H9 (cell line): ENCODE measurements at regions not wholly inside any gene's neighbourhood (a gene's known extent, or its start where the extent isn't known, plus 50 kb on each side); places are given as distances from the start of the nearest gene placed in this dataset.

Experiments
- DNase-seq: peaks from one replicate; pipeline ENCODE4 v3.0.0-alpha.2; 2017
- H2AFZ ChIP-seq: one replicate; pipeline ENCODE4 v1.6.1; 2013; ENCODE audit warnings: mild to moderate bottlenecking, low read length, control low read depth, moderate library complexity
- H2AK5ac ChIP-seq: 2 replicates; pipeline ENCODE4 v1.6.1; 2013; ENCODE audit warnings: low read length, control low read depth, mixed read lengths; ENCODE audit not compliant: insufficient read length
- H2BK120ac ChIP-seq: one replicate; pipeline ENCODE4 v1.6.1; 2013; ENCODE audit warnings: low read depth, mild to moderate bottlenecking, low read length, control low read depth, inconsistent platforms; ENCODE audit not compliant: poor library complexity, severe bottlenecking
- H2BK12ac ChIP-seq: 2 replicates; pipeline ENCODE4 v1.6.1; 2013; ENCODE audit warnings: low read length, control low read depth, mixed read lengths, low read depth; ENCODE audit not compliant: insufficient read length
- H2BK15ac ChIP-seq: 2 replicates; pipeline ENCODE4 v1.6.1; 2013; ENCODE audit warnings: low read depth, low read length, control low read depth
- H2BK20ac ChIP-seq: one replicate; pipeline ENCODE4 v1.6.1; 2013; ENCODE audit warnings: low read depth, mild to moderate bottlenecking, low read length, control low read depth, inconsistent platforms; ENCODE audit not compliant: poor library complexity, severe bottlenecking
- H2BK5ac ChIP-seq: 2 replicates; pipeline ENCODE4 v1.6.1; 2013; ENCODE audit warnings: low read length, control low read depth, mixed read lengths; ENCODE audit not compliant: insufficient read length
- H3K14ac ChIP-seq: 2 replicates; pipeline ENCODE4 v1.6.1; 2013; ENCODE audit warnings: low read length, control low read depth; ENCODE audit not compliant: insufficient read depth
- H3K18ac ChIP-seq: 2 replicates; pipeline ENCODE4 v1.6.1; 2013; ENCODE audit warnings: low read depth, mild to moderate bottlenecking, mixed read lengths, low read length, control low read depth; ENCODE audit not compliant: insufficient read length
- H3K23ac ChIP-seq: 2 replicates; pipeline ENCODE4 v1.6.1; 2013; ENCODE audit warnings: low read length, control low read depth, mixed read lengths, low read depth; ENCODE audit not compliant: insufficient read length
- H3K23me2 ChIP-seq: 2 replicates; pipeline ENCODE4 v1.6.1; 2013; ENCODE audit warnings: low read depth, mild to moderate bottlenecking, mixed read lengths, low read length, control low read depth; ENCODE audit not compliant: insufficient read length, poor library complexity, severe bottlenecking
- H3K27ac ChIP-seq: 2 replicates; pipeline ENCODE4 v1.5.1; 2013; ENCODE audit warnings: low read length, control low read depth, mixed read lengths, low read depth; ENCODE audit not compliant: insufficient read length
- H3K27me3 ChIP-seq: 2 replicates; pipeline ENCODE4 v1.6.1; 2013; ENCODE audit warnings: low read length, control low read depth, inconsistent platforms; ENCODE audit not compliant: insufficient read depth
- H3K4ac ChIP-seq: 2 replicates; pipeline ENCODE4 v1.6.1; 2013; ENCODE audit warnings: low read depth, mild to moderate bottlenecking, control low read depth, inconsistent platforms, low read length, moderate library complexity
- H3K4me1 ChIP-seq: 2 replicates; pipeline ENCODE4 v1.6.1; 2013; ENCODE audit warnings: low read length, control low read depth, inconsistent platforms; ENCODE audit not compliant: insufficient read depth
- H3K4me2 ChIP-seq: 2 replicates; pipeline ENCODE4 v1.6.1; 2013; ENCODE audit warnings: low read length, control low read depth, mixed read lengths; ENCODE audit not compliant: insufficient read length, insufficient read depth
- H3K56ac ChIP-seq: 2 replicates; pipeline ENCODE4 v1.6.1; 2013; ENCODE audit warnings: low read depth, mild to moderate bottlenecking, mixed read lengths, low read length, control low read depth; ENCODE audit not compliant: insufficient read length
- H3K79me1 ChIP-seq: 2 replicates; pipeline ENCODE4 v1.6.1; 2013; ENCODE audit warnings: low read depth, mild to moderate bottlenecking, moderate library complexity, low read length, control low read depth, inconsistent platforms; ENCODE audit not compliant: insufficient read depth, poor library complexity, severe bottlenecking
- H3K79me2 ChIP-seq: 2 replicates; pipeline ENCODE4 v1.6.1; 2013; ENCODE audit warnings: low read length, control low read depth, inconsistent platforms; ENCODE audit not compliant: insufficient read depth
- H3K9ac ChIP-seq: 2 replicates; pipeline ENCODE4 v1.6.1; 2013; ENCODE audit warnings: low read length, control low read depth, mixed read lengths; ENCODE audit not compliant: insufficient read length; ENCODE audit errors: extremely low read depth
- H3K9me3 ChIP-seq: one replicate; pipeline ENCODE4 v1.6.1; 2013; ENCODE audit warnings: low read depth, low read length, inconsistent platforms; ENCODE audit not compliant: control insufficient read depth
- H3T11ph ChIP-seq: one replicate; pipeline ENCODE4 v1.6.1; 2013; ENCODE audit warnings: mild to moderate bottlenecking, low read length, control low read depth, inconsistent platforms
- H4K20me1 ChIP-seq: one replicate; pipeline ENCODE4 v1.6.1; 2013; ENCODE audit not compliant: control insufficient read depth, insufficient read length, insufficient read depth
- H4K5ac ChIP-seq: 2 replicates; pipeline ENCODE4 v1.6.1; 2013; ENCODE audit warnings: low read depth, mild to moderate bottlenecking, mixed read lengths, low read length, control low read depth; ENCODE audit not compliant: insufficient read length
- H4K8ac ChIP-seq: replicated peaks from 2 replicates; pipeline ENCODE4 v1.6.1; 2013; ENCODE audit warnings: low read length, control low read depth, mixed read lengths, low read depth; ENCODE audit not compliant: insufficient read length
- H4K91ac ChIP-seq: 2 replicates; pipeline ENCODE4 v1.6.1; 2013; ENCODE audit warnings: low read depth, mild to moderate bottlenecking, moderate library complexity, mixed read lengths, low read length, control low read depth; ENCODE audit not compliant: insufficient read length
- H3K27ac Mint-ChIP-seq, 3 experiments: 2 replicates in 2 of 3; 3 replicates in 1 of 3; pipeline ENCODE4 v1.8.0; 2020 to 2021; ENCODE audit warnings: mixed read lengths in 3 of 3, mild to moderate bottlenecking in 1 of 3, moderate library complexity in 1 of 3
- H3K27me3 Mint-ChIP-seq: 2 replicates; pipeline ENCODE4 v1.8.0; 2021; ENCODE audit warnings: low read depth, mild to moderate bottlenecking, moderate library complexity, mixed read lengths
- H3K36me3 Mint-ChIP-seq, 3 experiments: 2 replicates in 2 of 3; 3 replicates in 1 of 3; pipeline ENCODE4 v1.8.0; 2020 to 2021; ENCODE audit warnings: low read depth in 3 of 3, mixed read lengths in 3 of 3; ENCODE audit not compliant: insufficient read depth in 1 of 3
- H3K4me1 Mint-ChIP-seq, 2 experiments: 2 replicates each; pipeline ENCODE4 v1.8.0; 2020; ENCODE audit warnings: mixed read lengths in 2 of 2
- H3K4me3 Mint-ChIP-seq, 2 experiments: 2 replicates in 1 of 2; 3 replicates in 1 of 2; pipeline ENCODE4 v1.8.0; 2020 to 2021; ENCODE audit warnings: mild to moderate bottlenecking in 2 of 2, mixed read lengths in 2 of 2, moderate library complexity in 1 of 2
- H3K9me3 Mint-ChIP-seq, 2 experiments: 2 replicates in 1 of 2; 3 replicates in 1 of 2; pipeline ENCODE4 v1.8.0; 2020; ENCODE audit warnings: mild to moderate bottlenecking in 2 of 2, mixed read lengths in 2 of 2, moderate library complexity in 1 of 2
- WGBS: extraction: QIAGEN DNeasy Blood & Tissue Kit; methylation state at CpG from one replicate; pipeline ENCODE4 v1.1.7; 2013; ENCODE audit warnings: missing lambda C conversion rate, low lambda C conversion rate, mixed read lengths; ENCODE audit not compliant: insufficient read length; ENCODE audit errors: extremely low coverage; 5-methylcytosine and 5-hydroxymethylcytosine counted together
- TF ChIP-seq, protein P1 (sequence below): fragments of 200-600 bp; sonication (generic); conservative IDR thresholded peaks from 3 replicates; pipeline ENCODE4 v1.8.0; 2021; ENCODE audit warnings: antibody characterized with exemption, mild to moderate bottlenecking

- H3K4me1 Mint-ChIP-seq, result peaks cover 32 to 33% of the 10 kb centered on the region in 2 experiments
- H3K9me3 ChIP-seq, result no peaks in the 10 kb centered on the region
- no peak overlapping the region for H2BK20ac ChIP-seq
- no peak overlapping the region for H3K27ac ChIP-seq
- H4K8ac ChIP-seq, result no peak overlapping the region
- no peaks in the 10 kb centered on the region for H4K20me1 ChIP-seq
- no peaks in the 10 kb centered on the region for H3K79me1 ChIP-seq
- H2BK120ac ChIP-seq, result no peak overlapping the region
- H3K4me1 ChIP-seq, result peaks cover 8% of the 10 kb centered on the region; the same call in 1 of the 2 replicates
- no peak overlapping the region for H3K56ac ChIP-seq
- peaks cover 9% of the 10 kb centered on the region for H3K27me3 Mint-ChIP-seq
- no peak overlapping the region for H2AFZ ChIP-seq
- TF ChIP-seq, protein P1, sequence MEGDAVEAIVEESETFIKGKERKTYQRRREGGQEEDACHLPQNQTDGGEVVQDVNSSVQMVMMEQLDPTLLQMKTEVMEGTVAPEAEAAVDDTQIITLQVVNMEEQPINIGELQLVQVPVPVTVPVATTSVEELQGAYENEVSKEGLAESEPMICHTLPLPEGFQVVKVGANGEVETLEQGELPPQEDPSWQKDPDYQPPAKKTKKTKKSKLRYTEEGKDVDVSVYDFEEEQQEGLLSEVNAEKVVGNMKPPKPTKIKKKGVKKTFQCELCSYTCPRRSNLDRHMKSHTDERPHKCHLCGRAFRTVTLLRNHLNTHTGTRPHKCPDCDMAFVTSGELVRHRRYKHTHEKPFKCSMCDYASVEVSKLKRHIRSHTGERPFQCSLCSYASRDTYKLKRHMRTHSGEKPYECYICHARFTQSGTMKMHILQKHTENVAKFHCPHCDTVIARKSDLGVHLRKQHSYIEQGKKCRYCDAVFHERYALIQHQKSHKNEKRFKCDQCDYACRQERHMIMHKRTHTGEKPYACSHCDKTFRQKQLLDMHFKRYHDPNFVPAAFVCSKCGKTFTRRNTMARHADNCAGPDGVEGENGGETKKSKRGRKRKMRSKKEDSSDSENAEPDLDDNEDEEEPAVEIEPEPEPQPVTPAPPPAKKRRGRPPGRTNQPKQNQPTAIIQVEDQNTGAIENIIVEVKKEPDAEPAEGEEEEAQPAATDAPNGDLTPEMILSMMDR, result no peak
- H3K4ac ChIP-seq, result no peak overlapping the region
- DNase-seq, result no peak
- no peaks in the 10 kb centered on the region for H3K23me2 ChIP-seq
- no peak overlapping the region for H3T11ph ChIP-seq
- H3K27ac Mint-ChIP-seq, result no peak overlapping the region
- H3K18ac ChIP-seq, result no peak overlapping the region
- H3K36me3 Mint-ChIP-seq, result peaks cover 2 to 9% (median 3%) of the 10 kb centered on the region in 3 experiments; a peak in 4 of 7 replicates
- H2BK15ac ChIP-seq, result no peak overlapping the region
- no CpG with 5 or more reads among the region's 15 CpGs for WGBS
- H3K79me2 ChIP-seq, result no peaks in the 10 kb centered on the region
- no peak overlapping the region for H4K5ac ChIP-seq
- no peak overlapping the region for H2BK12ac ChIP-seq
- no peak overlapping the region for H2BK5ac ChIP-seq
- peaks cover 4 to 8% of the 10 kb centered on the region in 2 experiments; a peak in 3 of 5 replicates for H3K9me3 Mint-ChIP-seq
- H3K9ac ChIP-seq, result no peak overlapping the region
- no peak overlapping the region for H4K91ac ChIP-seq
- H3K27me3 ChIP-seq, result no peaks in the 10 kb centered on the region
- H3K4me3 Mint-ChIP-seq, result peak overlapping the region in 1 of 2 experiments; percentile 39; a peak in 2 of 5 replicates
- no peak overlapping the region for H2AK5ac ChIP-seq
- H3K23ac ChIP-seq, result no peak overlapping the region
- no peak overlapping the region for H3K14ac ChIP-seq
- no peak overlapping the region for H3K4me2 ChIP-seq
Observed at GRCh38 chr16:79407461-79408135, 192.9 kb downstream of the MAF start.
